ENCODE measurements at regions not wholly inside any gene's neighbourhood (a gene's known extent, or its start where the extent isn't known, plus 50 kb on each side); places are given as distances from the start of the nearest gene placed in this dataset.

GRCh38 chr2:217349251-217349650 lies 489.4 kb upstream of the TNP1 start:
- TF ChIP-seq, protein P1, sequence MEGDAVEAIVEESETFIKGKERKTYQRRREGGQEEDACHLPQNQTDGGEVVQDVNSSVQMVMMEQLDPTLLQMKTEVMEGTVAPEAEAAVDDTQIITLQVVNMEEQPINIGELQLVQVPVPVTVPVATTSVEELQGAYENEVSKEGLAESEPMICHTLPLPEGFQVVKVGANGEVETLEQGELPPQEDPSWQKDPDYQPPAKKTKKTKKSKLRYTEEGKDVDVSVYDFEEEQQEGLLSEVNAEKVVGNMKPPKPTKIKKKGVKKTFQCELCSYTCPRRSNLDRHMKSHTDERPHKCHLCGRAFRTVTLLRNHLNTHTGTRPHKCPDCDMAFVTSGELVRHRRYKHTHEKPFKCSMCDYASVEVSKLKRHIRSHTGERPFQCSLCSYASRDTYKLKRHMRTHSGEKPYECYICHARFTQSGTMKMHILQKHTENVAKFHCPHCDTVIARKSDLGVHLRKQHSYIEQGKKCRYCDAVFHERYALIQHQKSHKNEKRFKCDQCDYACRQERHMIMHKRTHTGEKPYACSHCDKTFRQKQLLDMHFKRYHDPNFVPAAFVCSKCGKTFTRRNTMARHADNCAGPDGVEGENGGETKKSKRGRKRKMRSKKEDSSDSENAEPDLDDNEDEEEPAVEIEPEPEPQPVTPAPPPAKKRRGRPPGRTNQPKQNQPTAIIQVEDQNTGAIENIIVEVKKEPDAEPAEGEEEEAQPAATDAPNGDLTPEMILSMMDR (IDR thresholded peaks at IDR 0.05 in 2 of 3, conservative IDR thresholded peaks at IDR 0.05 in 1 of 3; ENCODE audit: control insufficient read depth in 2 of 3, extremely low read depth in 1 of 3, insufficient read depth in 1 of 3, low read depth in 3 of 3, low read length in 3 of 3), result no peak
- TF ChIP-seq ZNF217 (IDR thresholded peaks at IDR 0.05) (no peak), ATF3 (IDR thresholded peaks at IDR 0.05; ENCODE audit: borderline replicate concordance, extremely low read depth, low read depth, low read length) (no peak), POLR2A (IDR thresholded peaks at IDR 0.05; ENCODE audit: low read depth, low read length) (no peak), EP300 (IDR thresholded peaks at IDR 0.05; ENCODE audit: borderline replicate concordance in 1 of 2, control insufficient read depth in 1 of 2, low read depth in 2 of 2, low read length in 2 of 2) (no peak), CBFB (IDR thresholded peaks at IDR 0.05; ENCODE audit: low read depth) (no peak), JUND (IDR thresholded peaks at IDR 0.05; ENCODE audit: low read depth, low read length) (no peak), POLR2AphosphoS2 (IDR thresholded peaks at IDR 0.05; ENCODE audit: low read depth, low read length) (no peak), NR2C2 (IDR thresholded peaks at IDR 0.05; ENCODE audit: borderline replicate concordance, control insufficient read depth, insufficient read length, low read depth) (no peak), CHD4 (IDR thresholded peaks at IDR 0.05) (no peak), TCF7 (IDR thresholded peaks at IDR 0.05; ENCODE audit: borderline replicate concordance) (no peak), FOS (IDR thresholded peaks at IDR 0.05; ENCODE audit: borderline replicate concordance, extremely low read depth, insufficient read length) (no peak), SPI1 (IDR thresholded peaks at IDR 0.05; ENCODE audit: borderline replicate concordance, insufficient read depth, low read depth, low read length) (no peak)

Measured in GM12878 (cell line).